ENCODE measurements at regions not wholly inside any gene's neighbourhood (a gene's known extent, or its start where the extent isn't known, plus 50 kb on each side); places are given as distances from the start of the nearest gene placed in this dataset.

- TF ChIP-seq JUNB (IDR thresholded peaks at IDR 0.05; ENCODE audit: unreplicated experiment) (no peak), EZH2 (IDR thresholded peaks at IDR 0.05; ENCODE audit: low read depth, unreplicated experiment) (no peak), POLR2AphosphoS5 (IDR thresholded peaks at IDR 0.05; ENCODE audit: low read depth) (no peak), EZH2phosphoT487 (IDR thresholded peaks at IDR 0.05; ENCODE audit: unreplicated experiment) (no peak), REST (IDR thresholded peaks at IDR 0.05; ENCODE audit: unreplicated experiment) (no peak), NANOG (IDR thresholded peaks at IDR 0.05; ENCODE audit: borderline replicate concordance) (no peak), STAT1 (IDR thresholded peaks at IDR 0.05; ENCODE audit: unreplicated experiment) (no peak)
- TF ChIP-seq, protein P1, sequence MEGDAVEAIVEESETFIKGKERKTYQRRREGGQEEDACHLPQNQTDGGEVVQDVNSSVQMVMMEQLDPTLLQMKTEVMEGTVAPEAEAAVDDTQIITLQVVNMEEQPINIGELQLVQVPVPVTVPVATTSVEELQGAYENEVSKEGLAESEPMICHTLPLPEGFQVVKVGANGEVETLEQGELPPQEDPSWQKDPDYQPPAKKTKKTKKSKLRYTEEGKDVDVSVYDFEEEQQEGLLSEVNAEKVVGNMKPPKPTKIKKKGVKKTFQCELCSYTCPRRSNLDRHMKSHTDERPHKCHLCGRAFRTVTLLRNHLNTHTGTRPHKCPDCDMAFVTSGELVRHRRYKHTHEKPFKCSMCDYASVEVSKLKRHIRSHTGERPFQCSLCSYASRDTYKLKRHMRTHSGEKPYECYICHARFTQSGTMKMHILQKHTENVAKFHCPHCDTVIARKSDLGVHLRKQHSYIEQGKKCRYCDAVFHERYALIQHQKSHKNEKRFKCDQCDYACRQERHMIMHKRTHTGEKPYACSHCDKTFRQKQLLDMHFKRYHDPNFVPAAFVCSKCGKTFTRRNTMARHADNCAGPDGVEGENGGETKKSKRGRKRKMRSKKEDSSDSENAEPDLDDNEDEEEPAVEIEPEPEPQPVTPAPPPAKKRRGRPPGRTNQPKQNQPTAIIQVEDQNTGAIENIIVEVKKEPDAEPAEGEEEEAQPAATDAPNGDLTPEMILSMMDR (conservative IDR thresholded peaks at IDR 0.05; ENCODE audit: low read depth in 2 of 2): no peak
Measured at GRCh38 chr1:90480271-90480835, 236.7 kb downstream of the BARHL2 start.

Measured in GM23338 (cell line).